Stomach (tissue), 8 donors: ENCODE measurements at regions not wholly inside any gene's neighbourhood (a gene's known extent, or its start where the extent isn't known, plus 50 kb on each side); places are given as distances from the start of the nearest gene placed in this dataset.

Experiments used
- DNase-seq, 2 donors: peaks; one replicate each; pipeline versions ENCODE4 v3.0.0 to v3.0.0-alpha.2; 2013 to 2019
- H3K27ac ChIP-seq, 5 donors: fragments of 200-600 bp in 4 of 5; sonication (generic) in 4 of 5; one replicate each; pipeline ENCODE4 v1.5.1; 2013 to 2019; ENCODE audit warnings: mild to moderate bottlenecking in 1 of 5, moderate library complexity in 1 of 5
- H3K27me3 ChIP-seq, 3 donors: fragments of 200-600 bp; sonication (generic); one replicate each; pipeline ENCODE4 v1.5.1; 2017 to 2019; ENCODE audit warnings: mixed run types in 1 of 3
- H3K36me3 ChIP-seq, 4 donors: fragments of 200-600 bp; sonication (generic); 1 replicate in 3 of 4; 2 replicates in 1 of 4; pipeline ENCODE4 v1.5.1; 2016 to 2019
- H3K4me1 ChIP-seq, 4 donors: fragments of 200-600 bp; sonication (generic); one replicate each; pipeline ENCODE4 v1.5.1; 2016 to 2019
- H3K4me3 ChIP-seq, 4 donors: fragments of 200-600 bp; sonication (generic) in 3 of 4; one replicate each; pipeline ENCODE4 v1.5.1; 2016 to 2019; ENCODE audit warnings: mild to moderate bottlenecking in 1 of 4
- H3K9me3 ChIP-seq, 4 donors: fragments of 200-600 bp; sonication (generic); one replicate each; pipeline ENCODE4 v1.5.1; 2016 to 2019
- EP300 ChIP-seq: sonication (generic); formaldehyde crosslinking; IDR thresholded peaks from one replicate; pipeline ENCODE4 v1.6.1; 2017; ENCODE audit warnings: antibody characterized with exemption
- POLR2A ChIP-seq, 4 donors: fragments of 450-650 bp; IDR thresholded peaks; one replicate each; pipeline ENCODE4 v1.6.1; 2016; ENCODE audit warnings: antibody characterized with exemption in 4 of 4, control low read depth in 2 of 4, mild to moderate bottlenecking in 1 of 4, moderate library complexity in 1 of 4
- POLR2AphosphoS5 ChIP-seq, 3 donors: sonication (generic); formaldehyde crosslinking; IDR thresholded peaks; one replicate each; pipeline ENCODE4 v1.6.1; 2016; ENCODE audit warnings: antibody characterized with exemption in 3 of 3
- WGBS, 5 donors: extraction: QIAGEN DNeasy Blood & Tissue Kit in 3 of 5; methylation state at CpG; one replicate each; pipeline versions ENCODE4 v1.1.5 to v1.1.7; 2013 to 2018; 5-methylcytosine and 5-hydroxymethylcytosine counted together
- intact Hi-C: fragments of 100-400 bp; cut with DNase I; formaldehyde crosslinking; loops from one replicate; pipeline ENCODE4 v1.15.1; 2023; ENCODE audit warnings: low total_unique reads
- TF ChIP-seq, protein P1 (sequence below), 7 experiments: fragments of 450-650 bp in 4 of 7; fragments of 200-600 bp in 3 of 7; sonication (generic) in 3 of 7; IDR thresholded peaks; one replicate each; pipeline ENCODE4 v1.5.1; 2016 to 2019; ENCODE audit warnings: antibody characterized with exemption in 7 of 7, control low read depth in 2 of 7, mild to moderate bottlenecking in 1 of 7
- donor health status: healthy with polysubstance abuse.
- donor health status: Bipolar disorder and iron deficiency.
- donor health status: healthy.

GRCh38 chr3:145843561-145843960, 317.4 kb downstream of the PLOD2 start:
- 75 to 88% (median 83%) methylated on average over 1 of the region's 1 CpG for WGBS, 5 donors
- TF ChIP-seq POLR2AphosphoS5 (IDR thresholded peaks at IDR 0.05), result no peak
- no peak for TF ChIP-seq POLR2A (IDR thresholded peaks at IDR 0.05)
- TF ChIP-seq EP300, result no peak
- TF ChIP-seq, protein P1, sequence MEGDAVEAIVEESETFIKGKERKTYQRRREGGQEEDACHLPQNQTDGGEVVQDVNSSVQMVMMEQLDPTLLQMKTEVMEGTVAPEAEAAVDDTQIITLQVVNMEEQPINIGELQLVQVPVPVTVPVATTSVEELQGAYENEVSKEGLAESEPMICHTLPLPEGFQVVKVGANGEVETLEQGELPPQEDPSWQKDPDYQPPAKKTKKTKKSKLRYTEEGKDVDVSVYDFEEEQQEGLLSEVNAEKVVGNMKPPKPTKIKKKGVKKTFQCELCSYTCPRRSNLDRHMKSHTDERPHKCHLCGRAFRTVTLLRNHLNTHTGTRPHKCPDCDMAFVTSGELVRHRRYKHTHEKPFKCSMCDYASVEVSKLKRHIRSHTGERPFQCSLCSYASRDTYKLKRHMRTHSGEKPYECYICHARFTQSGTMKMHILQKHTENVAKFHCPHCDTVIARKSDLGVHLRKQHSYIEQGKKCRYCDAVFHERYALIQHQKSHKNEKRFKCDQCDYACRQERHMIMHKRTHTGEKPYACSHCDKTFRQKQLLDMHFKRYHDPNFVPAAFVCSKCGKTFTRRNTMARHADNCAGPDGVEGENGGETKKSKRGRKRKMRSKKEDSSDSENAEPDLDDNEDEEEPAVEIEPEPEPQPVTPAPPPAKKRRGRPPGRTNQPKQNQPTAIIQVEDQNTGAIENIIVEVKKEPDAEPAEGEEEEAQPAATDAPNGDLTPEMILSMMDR (IDR thresholded peaks at IDR 0.05), result no peak

GRCh38 chr3:145849115-145849514, 311.9 kb downstream of the PLOD2 start:
- 78 to 100% (median 94%) methylated on average over 1 of the region's 1 CpG for WGBS, 5 donors
- Histone ChIP-seq H3K4me3 (no peak overlapping the region), H3K36me3 (no peaks in the 10 kb centered on the region), H3K4me1 (no peaks in the 10 kb centered on the region), H3K27me3 (no peaks in the 10 kb centered on the region), H3K27ac (no peak overlapping the region), H3K9me3 (no peaks in the 10 kb centered on the region)
- DNase-seq, result no peak
- TF ChIP-seq EP300, result no peak
- TF ChIP-seq, protein P1 (IDR thresholded peaks at IDR 0.05), result no peak
- no peak for TF ChIP-seq POLR2AphosphoS5 (IDR thresholded peaks at IDR 0.05)
- TF ChIP-seq POLR2A (IDR thresholded peaks at IDR 0.05), result no peak
- intact Hi-C loops, result no loop called here

More at GRCh38 chr3:145843561-145843960, 317.4 kb downstream of the PLOD2 start:
- H3K27ac ChIP-seq, result no peak overlapping the region
- intact Hi-C loops, result no loop called here
- H3K4me1 ChIP-seq, result no peaks in the 10 kb centered on the region
- H3K36me3 ChIP-seq, result no peaks in the 10 kb centered on the region
- H3K9me3 ChIP-seq, result no peaks in the 10 kb centered on the region
- DNase-seq, result no peak
- H3K27me3 ChIP-seq, result no peaks in the 10 kb centered on the region
- H3K4me3 ChIP-seq, result no peak overlapping the region

GRCh38 chr3:145854499-145854898, 306.5 kb downstream of the PLOD2 start:
- intact Hi-C loops, result no loop called here
- no peaks in the 10 kb centered on the region for H3K4me1 ChIP-seq
- H3K27ac ChIP-seq, result no peak overlapping the region
- no peak for DNase-seq
- H3K9me3 ChIP-seq, result no peaks in the 10 kb centered on the region
- no peaks in the 10 kb centered on the region for H3K27me3 ChIP-seq
- H3K36me3 ChIP-seq, result no peaks in the 10 kb centered on the region
- WGBS, 5 donors, result 81 to 94% (median 91%) methylated on average over 2 of the region's 2 CpGs
- no peak overlapping the region for H3K4me3 ChIP-seq
- TF ChIP-seq POLR2AphosphoS5 (IDR thresholded peaks at IDR 0.05) (no peak), EP300 (no peak)

DNA sequence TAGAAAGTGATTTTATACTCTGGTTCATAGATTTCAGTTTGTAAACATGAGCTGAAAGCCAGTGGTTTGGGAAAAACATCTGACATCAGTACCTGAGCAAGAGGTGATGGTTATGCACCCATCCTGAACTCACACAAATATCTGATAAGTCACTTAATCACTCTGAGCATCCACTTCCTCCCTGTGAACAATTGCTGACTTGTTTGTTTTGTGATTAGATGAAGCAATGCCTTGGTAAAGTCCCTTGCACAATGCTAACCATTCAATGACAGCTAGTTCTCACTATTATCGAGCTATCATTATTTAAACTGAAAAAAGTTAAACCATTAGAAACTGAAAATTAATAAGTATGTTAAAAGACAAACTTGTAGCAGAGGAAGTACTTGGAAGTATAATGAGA, 303.0 kb downstream of the PLOD2 start:
- no peak overlapping the region for H3K4me3 ChIP-seq
- no peak for TF ChIP-seq EP300
- TF ChIP-seq, protein P1 (IDR thresholded peaks at IDR 0.05), result no peak
- no peak for TF ChIP-seq POLR2A (IDR thresholded peaks at IDR 0.05)
- TF ChIP-seq POLR2AphosphoS5 (IDR thresholded peaks at IDR 0.05), result no peak
- H3K9me3 ChIP-seq, result no peaks in the 10 kb centered on the region
- H3K4me1 ChIP-seq, result no peaks in the 10 kb centered on the region
- intact Hi-C loops, result no loop called here
- no peak overlapping the region for H3K27ac ChIP-seq
- no peaks in the 10 kb centered on the region for H3K27me3 ChIP-seq
- DNase-seq, result no peak
- 24 to 44% (median 34%) methylated on average over 1 of the region's 1 CpG for WGBS, 5 donors
- H3K36me3 ChIP-seq, result no peaks in the 10 kb centered on the region

DNA sequence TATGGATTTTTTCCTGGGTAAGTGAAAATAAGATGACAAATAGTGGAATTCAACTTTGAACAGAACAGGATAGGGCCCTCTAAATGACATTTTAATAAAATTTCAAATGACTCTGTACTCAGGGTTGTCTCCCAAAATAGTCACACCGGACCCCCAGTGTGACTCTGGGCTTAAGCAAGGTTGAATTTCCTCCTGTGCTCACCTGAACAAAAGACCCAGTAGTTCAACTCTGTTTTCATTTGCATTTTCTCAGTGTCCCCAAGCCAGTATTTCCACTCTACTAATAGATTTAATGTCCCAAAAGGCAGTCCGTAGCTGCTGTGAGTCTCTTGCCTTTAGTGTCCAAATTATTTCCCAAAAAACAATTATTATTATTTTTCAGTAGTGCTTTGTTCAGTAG, 296.6 kb downstream of the PLOD2 start:
- no peaks in the 10 kb centered on the region for H3K27me3 ChIP-seq
- H3K9me3 ChIP-seq, result no peaks in the 10 kb centered on the region
- no peak for DNase-seq
- TF ChIP-seq POLR2A (IDR thresholded peaks at IDR 0.05) (no peak), POLR2AphosphoS5 (IDR thresholded peaks at IDR 0.05) (no peak), EP300 (no peak)
- TF ChIP-seq, protein P1 (IDR thresholded peaks at IDR 0.05), result no peak
- H3K27ac ChIP-seq, result no peak overlapping the region
- intact Hi-C loops, result no loop called here
- 71 to 82% (median 77%) methylated on average over 2 of the region's 2 CpGs for WGBS, 5 donors
- no peak overlapping the region for H3K4me3 ChIP-seq
- peaks cover 0 to 6% (median 0%) of the 10 kb centered on the region in 4 donors for H3K4me1 ChIP-seq
- H3K36me3 ChIP-seq, result no peaks in the 10 kb centered on the region
